Gastroesophageal sphincter (tissue), 3 donors: ENCODE measurements at regions not wholly inside any gene's neighbourhood (a gene's known extent, or its start where the extent isn't known, plus 50 kb on each side); places are given as distances from the start of the nearest gene placed in this dataset.

Source experiments
- EP300 ChIP-seq: sonication (generic); formaldehyde crosslinking; IDR thresholded peaks from one replicate; pipeline ENCODE4 v1.6.1; 2017; ENCODE audit warnings: antibody characterized with exemption, mild to moderate bottlenecking
- POLR2A ChIP-seq, 2 donors: fragments of 450-650 bp; IDR thresholded peaks; one replicate each; pipeline ENCODE4 v1.6.1; 2017; ENCODE audit warnings: antibody characterized with exemption in 2 of 2, mild to moderate bottlenecking in 2 of 2, moderate library complexity in 1 of 2
- POLR2AphosphoS5 ChIP-seq: sonication (generic); formaldehyde crosslinking; IDR thresholded peaks from one replicate; pipeline ENCODE4 v1.6.1; 2017; ENCODE audit warnings: antibody characterized with exemption
- TF ChIP-seq, protein P1 (sequence below), 4 experiments: fragments of 200-600 bp in 2 of 4; fragments of 450-650 bp in 2 of 4; sonication (generic) in 1 of 4; IDR thresholded peaks; one replicate each; pipeline ENCODE4 v1.5.1; 2017 to 2019; ENCODE audit warnings: antibody characterized with exemption in 4 of 4, mild to moderate bottlenecking in 2 of 4, moderate library complexity in 2 of 4

DNA sequence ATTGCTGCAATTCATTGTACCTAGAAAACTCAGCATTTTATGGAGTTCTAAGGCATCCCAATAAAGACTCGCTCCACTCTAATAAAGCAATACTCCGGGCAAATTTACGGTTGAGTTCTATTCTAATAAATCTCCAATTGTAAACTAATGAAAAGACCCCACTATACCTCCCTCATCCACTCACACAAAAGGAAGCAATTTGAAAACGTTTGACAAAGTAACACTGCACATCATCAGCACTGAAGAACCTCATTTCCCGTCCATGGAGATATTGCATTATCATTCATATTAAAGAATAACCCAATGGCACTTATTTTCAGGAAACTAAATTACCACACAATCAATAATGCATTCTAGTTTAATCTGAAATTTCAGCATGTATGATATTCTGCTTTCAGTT, 111.0 kb upstream of the LMO3 start:
- TF ChIP-seq, protein P1, sequence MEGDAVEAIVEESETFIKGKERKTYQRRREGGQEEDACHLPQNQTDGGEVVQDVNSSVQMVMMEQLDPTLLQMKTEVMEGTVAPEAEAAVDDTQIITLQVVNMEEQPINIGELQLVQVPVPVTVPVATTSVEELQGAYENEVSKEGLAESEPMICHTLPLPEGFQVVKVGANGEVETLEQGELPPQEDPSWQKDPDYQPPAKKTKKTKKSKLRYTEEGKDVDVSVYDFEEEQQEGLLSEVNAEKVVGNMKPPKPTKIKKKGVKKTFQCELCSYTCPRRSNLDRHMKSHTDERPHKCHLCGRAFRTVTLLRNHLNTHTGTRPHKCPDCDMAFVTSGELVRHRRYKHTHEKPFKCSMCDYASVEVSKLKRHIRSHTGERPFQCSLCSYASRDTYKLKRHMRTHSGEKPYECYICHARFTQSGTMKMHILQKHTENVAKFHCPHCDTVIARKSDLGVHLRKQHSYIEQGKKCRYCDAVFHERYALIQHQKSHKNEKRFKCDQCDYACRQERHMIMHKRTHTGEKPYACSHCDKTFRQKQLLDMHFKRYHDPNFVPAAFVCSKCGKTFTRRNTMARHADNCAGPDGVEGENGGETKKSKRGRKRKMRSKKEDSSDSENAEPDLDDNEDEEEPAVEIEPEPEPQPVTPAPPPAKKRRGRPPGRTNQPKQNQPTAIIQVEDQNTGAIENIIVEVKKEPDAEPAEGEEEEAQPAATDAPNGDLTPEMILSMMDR (IDR thresholded peaks at IDR 0.05) = no peak
- TF ChIP-seq POLR2A (IDR thresholded peaks at IDR 0.05) (no peak), EP300 (no peak), POLR2AphosphoS5 (no peak)
